Osteoblast (primary cell): ENCODE measurements at regions not wholly inside any gene's neighbourhood (a gene's known extent, or its start where the extent isn't known, plus 50 kb on each side); places are given as distances from the start of the nearest gene placed in this dataset.

ENCODE experiments used
- DNase-seq: peaks from one replicate; pipeline ENCODE4 v3.0.0; 2011; ENCODE audit warnings: low spot score, mixed read lengths; ENCODE audit not compliant: insufficient read length; ENCODE audit errors: missing footprints
- H2AFZ ChIP-seq: 2 replicates; pipeline ENCODE4 v1.6.0; 2011; ENCODE audit warnings: mild to moderate bottlenecking, low read length
- H3K27ac ChIP-seq: 2 replicates; pipeline ENCODE4 v1.5.1; 2011; ENCODE audit warnings: mild to moderate bottlenecking, low read depth, low read length, moderate library complexity
- H3K27me3 ChIP-seq: 2 replicates; pipeline ENCODE4 v1.6.0; 2012; ENCODE audit warnings: mild to moderate bottlenecking, control low read depth, inconsistent platforms, low read length, moderate library complexity; ENCODE audit not compliant: insufficient read depth
- H3K36me3 ChIP-seq: 2 replicates; pipeline ENCODE4 v1.5.1; 2011; ENCODE audit warnings: mild to moderate bottlenecking, low read length, control low read depth, moderate library complexity; ENCODE audit not compliant: insufficient read depth
- H3K4me1 ChIP-seq: 2 replicates; pipeline ENCODE4 v1.5.1; 2011; ENCODE audit warnings: mild to moderate bottlenecking, low read length, control low read depth, moderate library complexity; ENCODE audit not compliant: insufficient read depth
- H3K4me2 ChIP-seq: 2 replicates; pipeline ENCODE4 v1.6.0; 2011; ENCODE audit warnings: mild to moderate bottlenecking, low read length; ENCODE audit not compliant: insufficient read depth
- H3K4me3 ChIP-seq: fragments of 200-600 bp; sonication (generic); 3 replicates; pipeline ENCODE4 v1.5.1; 2012; ENCODE audit warnings: mild to moderate bottlenecking, low read length, inconsistent platforms; ENCODE audit not compliant: insufficient read depth
- H3K79me2 ChIP-seq: 2 replicates; pipeline ENCODE4 v1.6.0; 2012; ENCODE audit warnings: mild to moderate bottlenecking, low read length, control low read depth, inconsistent platforms; ENCODE audit not compliant: insufficient read depth
- H3K9me3 ChIP-seq: 2 replicates; pipeline ENCODE4 v1.5.1; 2011; ENCODE audit warnings: low read depth, low read length, control low read depth
- H4K20me1 ChIP-seq: 2 replicates; pipeline ENCODE4 v1.6.0; 2012; ENCODE audit warnings: mild to moderate bottlenecking, low read length, control low read depth; ENCODE audit not compliant: insufficient read depth
- TF ChIP-seq, protein P1 (sequence below): IDR thresholded peaks from 2 replicates; pipeline ENCODE4 v1.5.1; 2011; ENCODE audit warnings: mild to moderate bottlenecking, low read depth, low read length, moderate library complexity; ENCODE audit errors: extremely low read depth

DNA sequence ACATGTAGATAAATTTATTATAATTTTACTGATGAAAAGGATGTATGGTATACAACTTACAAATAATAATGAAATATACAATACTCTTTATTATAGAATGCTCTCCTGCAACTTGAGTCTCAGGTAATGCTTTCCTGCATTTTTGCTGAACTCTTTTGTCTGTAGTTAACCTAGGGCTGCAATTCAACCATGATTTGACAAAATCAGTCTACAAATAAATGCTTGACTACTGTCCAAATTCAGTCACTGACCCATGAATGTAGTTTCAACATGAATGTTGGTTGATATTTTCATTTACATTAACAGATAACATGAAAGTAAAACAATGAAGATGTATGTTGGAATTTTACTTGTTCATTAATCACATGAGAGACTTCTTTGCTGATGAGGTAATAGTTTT, 320.9 kb downstream of the ZSWIM6 start:
- H3K36me3 ChIP-seq: no peaks in the 10 kb centered on the region
- H3K79me2 ChIP-seq: no peaks in the 10 kb centered on the region
- DNase-seq: no peak
- H3K4me1 ChIP-seq: no peaks in the 10 kb centered on the region
- H3K27ac ChIP-seq: no peak overlapping the region
- no peak overlapping the region for H3K4me3 ChIP-seq
- no peak overlapping the region for H3K4me2 ChIP-seq
- no peaks in the 10 kb centered on the region for H4K20me1 ChIP-seq
- no peak overlapping the region for H2AFZ ChIP-seq
- H3K27me3 ChIP-seq: peaks cover 5% of the 10 kb centered on the region
- TF ChIP-seq, protein P1, sequence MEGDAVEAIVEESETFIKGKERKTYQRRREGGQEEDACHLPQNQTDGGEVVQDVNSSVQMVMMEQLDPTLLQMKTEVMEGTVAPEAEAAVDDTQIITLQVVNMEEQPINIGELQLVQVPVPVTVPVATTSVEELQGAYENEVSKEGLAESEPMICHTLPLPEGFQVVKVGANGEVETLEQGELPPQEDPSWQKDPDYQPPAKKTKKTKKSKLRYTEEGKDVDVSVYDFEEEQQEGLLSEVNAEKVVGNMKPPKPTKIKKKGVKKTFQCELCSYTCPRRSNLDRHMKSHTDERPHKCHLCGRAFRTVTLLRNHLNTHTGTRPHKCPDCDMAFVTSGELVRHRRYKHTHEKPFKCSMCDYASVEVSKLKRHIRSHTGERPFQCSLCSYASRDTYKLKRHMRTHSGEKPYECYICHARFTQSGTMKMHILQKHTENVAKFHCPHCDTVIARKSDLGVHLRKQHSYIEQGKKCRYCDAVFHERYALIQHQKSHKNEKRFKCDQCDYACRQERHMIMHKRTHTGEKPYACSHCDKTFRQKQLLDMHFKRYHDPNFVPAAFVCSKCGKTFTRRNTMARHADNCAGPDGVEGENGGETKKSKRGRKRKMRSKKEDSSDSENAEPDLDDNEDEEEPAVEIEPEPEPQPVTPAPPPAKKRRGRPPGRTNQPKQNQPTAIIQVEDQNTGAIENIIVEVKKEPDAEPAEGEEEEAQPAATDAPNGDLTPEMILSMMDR: no peak
- no peaks in the 10 kb centered on the region for H3K9me3 ChIP-seq

DNA sequence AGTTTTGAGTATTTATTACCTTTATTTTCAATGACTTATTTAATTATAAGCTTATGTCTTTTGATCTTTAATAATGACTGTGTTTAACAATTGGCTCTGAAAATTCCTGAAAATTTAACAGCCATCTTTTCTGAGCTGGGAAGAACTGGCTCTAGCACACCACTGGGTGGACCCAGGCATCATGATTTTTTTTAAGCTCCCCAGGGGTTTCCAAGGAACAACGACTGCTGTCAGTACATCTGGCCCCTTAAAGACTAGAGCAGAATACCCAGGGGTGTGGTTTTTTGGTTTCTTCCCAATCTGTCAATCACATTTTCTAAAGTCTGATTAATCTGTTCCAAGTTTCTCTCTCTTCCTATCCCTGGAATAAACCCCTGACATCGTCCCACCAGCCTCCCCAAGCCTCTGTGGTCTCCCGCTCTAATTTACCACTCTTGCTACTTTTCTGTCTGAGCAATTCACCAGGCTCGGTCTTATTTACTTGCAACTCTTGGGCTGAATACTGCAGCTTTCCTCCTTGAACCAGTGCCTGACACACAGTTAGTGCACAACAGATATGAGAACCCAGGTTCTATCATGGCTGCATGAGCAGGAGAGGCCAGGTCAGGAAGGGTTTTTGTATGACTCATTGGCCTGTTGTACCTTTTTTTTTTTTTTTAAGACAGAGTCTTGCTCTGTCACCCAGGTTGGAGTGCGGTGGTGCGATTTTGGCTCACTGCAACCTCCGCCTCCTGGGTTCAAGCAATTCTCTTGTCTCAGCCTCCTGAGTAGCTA, 321.9 kb downstream of the ZSWIM6 start:
- DNase-seq: no peak
- Histone ChIP-seq H3K9me3 (no peaks in the 10 kb centered on the region), H3K4me3 (no peak overlapping the region), H3K4me2 (no peak overlapping the region), H4K20me1 (no peaks in the 10 kb centered on the region), H3K27me3 (no peaks in the 10 kb centered on the region), H3K4me1 (no peaks in the 10 kb centered on the region), H3K79me2 (no peaks in the 10 kb centered on the region), H3K36me3 (no peaks in the 10 kb centered on the region), H2AFZ (no peak overlapping the region), H3K27ac (no peak overlapping the region)
- TF ChIP-seq, protein P1: no peak

DNA sequence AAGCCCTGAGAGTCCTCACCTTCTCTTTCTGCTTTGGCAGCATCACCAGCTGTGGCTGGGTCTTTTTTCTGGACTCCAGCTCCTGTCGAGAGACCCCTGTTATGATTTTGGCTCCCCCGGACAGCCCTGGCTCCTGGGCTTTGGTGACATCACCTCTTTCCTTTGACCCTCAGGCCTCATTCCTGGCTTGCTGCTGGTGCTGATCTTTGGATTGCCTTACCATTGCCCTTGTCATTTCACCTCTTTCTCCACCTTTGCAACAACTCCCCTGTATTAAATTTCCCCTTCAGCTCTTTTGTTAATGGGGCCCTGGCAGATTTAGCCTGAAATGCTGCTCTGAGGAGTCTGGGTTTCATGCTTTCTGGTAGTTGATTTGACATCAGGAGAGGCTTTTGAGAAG, 322.8 kb downstream of the ZSWIM6 start:
- Histone ChIP-seq H4K20me1 (no peaks in the 10 kb centered on the region), H3K27me3 (no peaks in the 10 kb centered on the region), H3K27ac (no peak overlapping the region), H2AFZ (no peak overlapping the region), H3K4me2 (no peak overlapping the region), H3K4me3 (no peak overlapping the region), H3K36me3 (no peaks in the 10 kb centered on the region), H3K79me2 (no peaks in the 10 kb centered on the region), H3K4me1 (no peaks in the 10 kb centered on the region), H3K9me3 (no peaks in the 10 kb centered on the region)
- TF ChIP-seq, protein P1: no peak
- no peak for DNase-seq

DNA sequence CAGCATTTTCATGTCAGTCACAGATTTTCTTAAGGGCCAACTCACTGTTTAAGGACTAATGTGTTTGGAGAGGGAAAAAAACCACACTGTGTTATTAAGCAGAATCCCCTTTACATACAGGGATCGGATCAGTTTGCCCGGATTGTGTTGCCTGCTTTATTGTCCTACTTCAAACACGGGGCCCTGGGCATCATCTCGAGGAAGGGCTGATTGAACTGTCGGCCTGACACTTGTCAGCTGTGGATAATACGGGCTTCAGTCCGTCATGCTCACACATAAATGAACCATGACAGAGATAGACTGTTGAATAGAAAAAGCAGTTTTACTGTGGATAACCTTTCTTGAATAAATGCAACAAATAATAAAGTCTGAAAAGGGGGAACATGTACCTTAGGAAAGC, 325.0 kb downstream of the ZSWIM6 start:
- no peak overlapping the region for H3K27ac ChIP-seq
- no peaks in the 10 kb centered on the region for H3K79me2 ChIP-seq
- no peak overlapping the region for H2AFZ ChIP-seq
- no peak for DNase-seq
- TF ChIP-seq, protein P1: no peak
- no peaks in the 10 kb centered on the region for H3K9me3 ChIP-seq
- no peaks in the 10 kb centered on the region for H3K4me1 ChIP-seq
- no peaks in the 10 kb centered on the region for H3K36me3 ChIP-seq
- H3K4me3 ChIP-seq: no peak overlapping the region
- H3K4me2 ChIP-seq: no peak overlapping the region
- H3K27me3 ChIP-seq: no peaks in the 10 kb centered on the region
- no peaks in the 10 kb centered on the region for H4K20me1 ChIP-seq
